ENCODE measurements at regions not wholly inside any gene's neighbourhood (a gene's known extent, or its start where the extent isn't known, plus 50 kb on each side); places are given as distances from the start of the nearest gene placed in this dataset.

- ATAC-seq (replicated peaks) (no peak), DNase-seq (no peak)
- Mint-ChIP-seq H3K27ac (peak overlapping the region; percentile 66 to 91), H3K27me3 (no peaks in the 10 kb centered on the region), H3K4me3 (peak overlapping the region; percentile 62 to 82), H3K36me3 (ENCODE audit: insufficient read depth) (no peaks in the 10 kb centered on the region), H3K4me1 (ENCODE audit: low read depth in 2 of 2) (peaks cover 46 to 50% of the 10 kb centered on the region in 2 donors), H3K9me3 (peaks cover 0 to 2% of the 10 kb centered on the region in 2 donors)
These were observed 128.4 kb downstream of the SNX18 start for GRCh38 chr5:54645882-54646355.

GRCh38 chr5:54644226-54644625, 126.7 kb downstream of the SNX18 start:
- peaks cover 46 to 49% of the 10 kb centered on the region in 2 donors for H3K4me1 Mint-ChIP-seq (ENCODE audit: low read depth in 2 of 2)
- H3K27ac Mint-ChIP-seq = no peak overlapping the region
- ATAC-seq (replicated peaks) (no peak), DNase-seq (no peak)
- peak overlapping the region in 1 of 2 donors; percentile 44 for H3K4me3 Mint-ChIP-seq
- no peaks in the 10 kb centered on the region for H3K27me3 Mint-ChIP-seq
- H3K9me3 Mint-ChIP-seq = peaks cover 0 to 2% of the 10 kb centered on the region in 2 donors
- H3K36me3 Mint-ChIP-seq (ENCODE audit: insufficient read depth) = no peaks in the 10 kb centered on the region

GRCh38 chr5:54643685-54644106, 126.1 kb downstream of the SNX18 start:
- no peak overlapping the region for H3K27ac Mint-ChIP-seq
- no peaks in the 10 kb centered on the region for H3K36me3 Mint-ChIP-seq (ENCODE audit: insufficient read depth)
- peak overlapping the region in 1 of 2 donors; percentile 44 for H3K4me3 Mint-ChIP-seq
- DNase-seq = no peak
- ATAC-seq (replicated peaks) = no peak
- H3K9me3 Mint-ChIP-seq = peaks cover 0 to 2% of the 10 kb centered on the region in 2 donors
- no peaks in the 10 kb centered on the region for H3K27me3 Mint-ChIP-seq
- peaks cover 46 to 49% of the 10 kb centered on the region in 2 donors for H3K4me1 Mint-ChIP-seq (ENCODE audit: low read depth in 2 of 2)

- Mint-ChIP-seq H3K27ac (no peak overlapping the region), H3K36me3 (ENCODE audit: insufficient read depth) (no peaks in the 10 kb centered on the region), H3K4me3 (no peak overlapping the region), H3K27me3 (no peaks in the 10 kb centered on the region), H3K4me1 (ENCODE audit: low read depth in 2 of 2) (peaks cover 26 to 38% of the 10 kb centered on the region in 2 donors), H3K9me3 (no peaks in the 10 kb centered on the region)
- no peak for DNase-seq
- no peak for ATAC-seq (replicated peaks)
These were observed 122.1 kb downstream of the SNX18 start for GRCh38 chr5:54639621-54640020.

- Mint-ChIP-seq H3K27me3 (no peaks in the 10 kb centered on the region), H3K4me1 (ENCODE audit: low read depth in 2 of 2) (peaks cover 14 to 25% of the 10 kb centered on the region in 2 donors), H3K27ac (peak overlapping the region; percentile 55 to 88), H3K9me3 (no peaks in the 10 kb centered on the region), H3K36me3 (ENCODE audit: insufficient read depth) (no peaks in the 10 kb centered on the region), H3K4me3 (peak overlapping the region; percentile 37 to 65)
- DNase-seq (no peak), ATAC-seq (replicated peaks) (peak; percentile 84)
These were observed 120.5 kb downstream of the SNX18 start for GRCh38 chr5:54638106-54638505.

GRCh38 chr5:54637654-54638053, 120.1 kb downstream of the SNX18 start:
- Mint-ChIP-seq H3K36me3 (ENCODE audit: insufficient read depth) (no peaks in the 10 kb centered on the region), H3K27me3 (no peaks in the 10 kb centered on the region), H3K4me3 (peak overlapping the region; percentile 37 to 65), H3K9me3 (no peaks in the 10 kb centered on the region), H3K27ac (peak overlapping the region; percentile 55 to 88), H3K4me1 (ENCODE audit: low read depth in 2 of 2) (peaks cover 14 to 25% of the 10 kb centered on the region in 2 donors)
- ATAC-seq (replicated peaks) (peak; percentile 31), DNase-seq (no peak)

GRCh38 chr5:54634089-54634488, 116.5 kb downstream of the SNX18 start:
- H3K27me3 Mint-ChIP-seq = no peaks in the 10 kb centered on the region
- H3K27ac Mint-ChIP-seq = no peak overlapping the region
- no peak for ATAC-seq (replicated peaks)
- no peaks in the 10 kb centered on the region for H3K9me3 Mint-ChIP-seq
- no peak overlapping the region for H3K4me3 Mint-ChIP-seq
- no peaks in the 10 kb centered on the region for H3K36me3 Mint-ChIP-seq (ENCODE audit: insufficient read depth)
- H3K4me1 Mint-ChIP-seq (ENCODE audit: low read depth in 2 of 2) = peaks cover 13 to 25% of the 10 kb centered on the region in 2 donors
- no peak for DNase-seq

- no peak overlapping the region for H3K27ac Mint-ChIP-seq
- H3K9me3 Mint-ChIP-seq = no peaks in the 10 kb centered on the region
- no peaks in the 10 kb centered on the region for H3K36me3 Mint-ChIP-seq (ENCODE audit: insufficient read depth)
- H3K27me3 Mint-ChIP-seq = no peaks in the 10 kb centered on the region
- peaks cover 4 to 18% of the 10 kb centered on the region in 2 donors for H3K4me1 Mint-ChIP-seq (ENCODE audit: low read depth in 2 of 2)
- ATAC-seq (replicated peaks) (no peak), DNase-seq (no peak)
- H3K4me3 Mint-ChIP-seq = no peak overlapping the region
These were observed 114.7 kb downstream of the SNX18 start for GRCh38 chr5:54632131-54632701.

- H3K27me3 Mint-ChIP-seq = no peaks in the 10 kb centered on the region
- peaks cover 2 to 13% of the 10 kb centered on the region in 2 donors for H3K4me1 Mint-ChIP-seq (ENCODE audit: low read depth in 2 of 2)
- H3K4me3 Mint-ChIP-seq = no peak overlapping the region
- ATAC-seq (replicated peaks) = no peak
- H3K27ac Mint-ChIP-seq = no peak overlapping the region
- DNase-seq = no peak
- H3K9me3 Mint-ChIP-seq = no peaks in the 10 kb centered on the region
- H3K36me3 Mint-ChIP-seq (ENCODE audit: insufficient read depth) = no peaks in the 10 kb centered on the region
These were observed 113.3 kb downstream of the SNX18 start for GRCh38 chr5:54630738-54631359.

GRCh38 chr5:54629115-54629514, 111.6 kb downstream of the SNX18 start:
- peaks cover 2 to 11% of the 10 kb centered on the region in 2 donors for H3K4me1 Mint-ChIP-seq (ENCODE audit: low read depth in 2 of 2)
- H3K4me3 Mint-ChIP-seq = no peak overlapping the region
- ATAC-seq (replicated peaks) (no peak), DNase-seq (no peak)
- no peaks in the 10 kb centered on the region for H3K36me3 Mint-ChIP-seq (ENCODE audit: insufficient read depth)
- H3K27me3 Mint-ChIP-seq = no peaks in the 10 kb centered on the region
- no peaks in the 10 kb centered on the region for H3K9me3 Mint-ChIP-seq
- no peak overlapping the region for H3K27ac Mint-ChIP-seq

GRCh38 chr5:54628050-54628449, 110.5 kb downstream of the SNX18 start:
- Mint-ChIP-seq H3K27ac (no peak overlapping the region), H3K4me3 (no peak overlapping the region), H3K4me1 (ENCODE audit: low read depth in 2 of 2) (peaks cover 6 to 20% of the 10 kb centered on the region in 2 donors), H3K9me3 (no peaks in the 10 kb centered on the region), H3K27me3 (no peaks in the 10 kb centered on the region), H3K36me3 (ENCODE audit: insufficient read depth) (no peaks in the 10 kb centered on the region)
- no peak for DNase-seq
- no peak for ATAC-seq (replicated peaks)

GRCh38 chr5:54626407-54626806, 108.8 kb downstream of the SNX18 start:
- no peak overlapping the region for H3K4me3 Mint-ChIP-seq
- H3K27ac Mint-ChIP-seq = peak overlapping the region in 1 of 2 donors; percentile 17
- peaks cover 6 to 20% of the 10 kb centered on the region in 2 donors for H3K4me1 Mint-ChIP-seq (ENCODE audit: low read depth in 2 of 2)
- ATAC-seq (replicated peaks) (no peak), DNase-seq (no peak)
- no peaks in the 10 kb centered on the region for H3K9me3 Mint-ChIP-seq
- H3K27me3 Mint-ChIP-seq = no peaks in the 10 kb centered on the region
- no peaks in the 10 kb centered on the region for H3K36me3 Mint-ChIP-seq (ENCODE audit: insufficient read depth)

GRCh38 chr5:54624805-54625568, 107.4 kb downstream of the SNX18 start:
- H3K4me1 Mint-ChIP-seq (ENCODE audit: low read depth in 2 of 2) = peaks cover 11 to 32% of the 10 kb centered on the region in 2 donors
- H3K9me3 Mint-ChIP-seq = no peaks in the 10 kb centered on the region
- H3K4me3 Mint-ChIP-seq = no peak overlapping the region
- no peak overlapping the region for H3K27ac Mint-ChIP-seq
- DNase-seq (no peak), ATAC-seq (replicated peaks) (no peak)
- H3K36me3 Mint-ChIP-seq (ENCODE audit: insufficient read depth) = no peaks in the 10 kb centered on the region
- H3K27me3 Mint-ChIP-seq = no peaks in the 10 kb centered on the region
